Liver (tissue), 3 donors: ENCODE measurements at regions not wholly inside any gene's neighbourhood (a gene's known extent, or its start where the extent isn't known, plus 50 kb on each side); places are given as distances from the start of the nearest gene placed in this dataset.

Experiments
- CTCF ChIP-seq: fragments of 150-350 bp; IDR thresholded peaks from 2 replicates; pipeline ENCODE4 v1.5.1; 2017; ENCODE audit warnings: improper control_type of control experiment, low read depth, low read length; ENCODE audit not compliant: missing input control
- GABPA ChIP-seq, 2 donors: IDR thresholded peaks in 1 of 2; conservative IDR thresholded peaks in 1 of 2; 2 replicates each; pipeline ENCODE4 v1.6.1; 2016; ENCODE audit warnings: antibody characterized with exemption in 2 of 2, mild to moderate bottlenecking in 1 of 2, moderate library complexity in 1 of 2
- RAD21 ChIP-seq, 2 donors: IDR thresholded peaks; 2 replicates each; pipeline ENCODE4 v1.6.1; 2016; ENCODE audit warnings: antibody characterized with exemption in 2 of 2, mild to moderate bottlenecking in 2 of 2
- REST ChIP-seq: IDR thresholded peaks from 2 replicates; pipeline ENCODE4 v1.6.1; 2016; ENCODE audit warnings: antibody characterized with exemption, mild to moderate bottlenecking
- TAF1 ChIP-seq: conservative IDR thresholded peaks from 2 replicates; pipeline ENCODE4 v1.6.1; 2016; ENCODE audit warnings: antibody characterized with exemption, mild to moderate bottlenecking
- YY1 ChIP-seq: IDR thresholded peaks from 2 replicates; pipeline ENCODE4 v1.6.1; 2016; ENCODE audit warnings: antibody characterized with exemption, mild to moderate bottlenecking
- ZBTB33 ChIP-seq: IDR thresholded peaks from 2 replicates; pipeline ENCODE4 v1.6.1; 2016; ENCODE audit warnings: antibody characterized with exemption
- TF ChIP-seq, protein P1 (sequence below): IDR thresholded peaks from 2 replicates; pipeline ENCODE4 v1.6.1; 2016; ENCODE audit warnings: antibody characterized with exemption
- donor health status: healthy.
- donor health status: healthy.

DNA sequence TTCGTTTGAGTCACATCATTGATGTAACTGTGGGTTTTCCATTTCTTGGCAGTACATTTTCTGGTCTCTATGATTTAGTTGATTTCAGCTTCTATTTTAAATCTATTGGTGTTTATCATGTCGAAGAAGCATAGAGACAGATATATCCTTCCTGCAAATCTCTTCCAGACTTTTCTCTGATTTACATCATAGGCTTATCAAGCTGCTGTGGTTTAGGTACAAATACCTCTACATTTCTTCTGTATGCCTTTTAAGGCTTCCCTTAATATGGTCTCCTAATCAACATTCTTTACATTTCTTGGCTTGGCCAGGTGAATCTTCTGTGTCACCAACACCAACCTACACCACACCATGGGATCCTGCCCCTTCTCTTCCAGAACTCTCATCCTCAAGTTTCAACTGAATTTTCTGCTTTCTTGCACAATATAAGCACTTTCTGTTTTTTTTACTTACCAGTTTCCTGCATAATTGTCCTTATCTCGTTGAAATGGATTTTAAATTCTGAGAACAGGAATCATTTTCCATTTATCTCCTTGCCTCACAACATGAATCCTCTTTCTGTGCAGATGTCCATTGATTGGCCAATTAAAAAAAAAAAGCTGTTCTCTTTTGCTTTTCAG is 626.9 kb downstream of the ANKRD50 start:
- no peak for TF ChIP-seq CTCF
- no peak for TF ChIP-seq YY1
- TF ChIP-seq ZBTB33 = no peak
- TF ChIP-seq, protein P1, sequence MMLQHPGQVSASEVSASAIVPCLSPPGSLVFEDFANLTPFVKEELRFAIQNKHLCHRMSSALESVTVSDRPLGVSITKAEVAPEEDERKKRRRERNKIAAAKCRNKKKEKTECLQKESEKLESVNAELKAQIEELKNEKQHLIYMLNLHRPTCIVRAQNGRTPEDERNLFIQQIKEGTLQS = no peak
- TF ChIP-seq REST = no peak
- no peak for TF ChIP-seq GABPA (IDR thresholded peaks at IDR 0.05 in 1 of 2, conservative IDR thresholded peaks at IDR 0.05 in 1 of 2)
- TF ChIP-seq RAD21 (IDR thresholded peaks at IDR 0.05) = peak in 1 of 2 donors; percentile 6
- no peak for TF ChIP-seq TAF1
